ENCODE measurements at regions not wholly inside any gene's neighbourhood (a gene's known extent, or its start where the extent isn't known, plus 50 kb on each side); places are given as distances from the start of the nearest gene placed in this dataset.

GRCh38 chr10:83754857-83755256, 384.5 kb upstream of the GHITM start:
- POLR2A ChIA-PET (ENCODE audit: unreplicated experiment), result no interaction called here
- CTCF ChIA-PET, result no interaction called here

GRCh38 chr10:83760142-83760541, 379.2 kb upstream of the GHITM start:
- no peak for DNase-seq
- intact Hi-C loops (cut with micrococcal nuclease), result no loop called here
- no peak overlapping the region for H3K9ac ChIP-seq (ENCODE audit: low read length)
- no peak overlapping the region for H2AFZ ChIP-seq (ENCODE audit: low read length)
- no peak for ATAC-seq
- H3K9me2 ChIP-seq (replicated peaks; ENCODE audit: low read length), result no peaks in the 10 kb centered on the region
- H4K20me1 ChIP-seq (ENCODE audit: low read length), result no peaks in the 10 kb centered on the region
- no peak overlapping the region for H3K4me2 ChIP-seq (ENCODE audit: low read length)
- no peaks in the 10 kb centered on the region for H3K27me3 ChIP-seq (ENCODE audit: low read length)
- ChIA-PET CTCF (no interaction called here), POLR2A (ENCODE audit: unreplicated experiment) (no interaction called here)
- H3K4me3 ChIP-seq (ENCODE audit: low read length), result no peak overlapping the region
- no peaks in the 10 kb centered on the region for H3F3A ChIP-seq (ENCODE audit: low read length, unreplicated experiment)
- BruUV-seq (replicated peaks), result no TSS peak
- H3K4me1 ChIP-seq (ENCODE audit: insufficient read depth, low read length), result no peaks in the 10 kb centered on the region
- H3K9me3 ChIP-seq (ENCODE audit: low read length), result no peaks in the 10 kb centered on the region
- no peaks in the 10 kb centered on the region for H3K36me3 ChIP-seq (ENCODE audit: low read depth, low read length)
- H3K27ac ChIP-seq (ENCODE audit: low read length), result no peak overlapping the region
- no peaks in the 10 kb centered on the region for H3K79me2 ChIP-seq (ENCODE audit: low read length)
- TF ChIP-seq CTCF (conservative IDR thresholded peaks at IDR 0.05; ENCODE audit: low read depth, low read length), result no peak
- no peak for TF ChIP-seq EZH2 (IDR thresholded peaks at IDR 0.05; ENCODE audit: low read length, unreplicated experiment)
- no peak for TF ChIP-seq EZH2phosphoT487 (IDR thresholded peaks at IDR 0.05; ENCODE audit: borderline replicate concordance, low read length)

More at GRCh38 chr10:83754857-83755256, 384.5 kb upstream of the GHITM start:
- Histone ChIP-seq H3K9ac (ENCODE audit: low read length) (no peak overlapping the region), H3K4me1 (ENCODE audit: insufficient read depth, low read length) (no peaks in the 10 kb centered on the region), H3K36me3 (ENCODE audit: low read depth, low read length) (no peaks in the 10 kb centered on the region), H3K79me2 (ENCODE audit: low read length) (no peaks in the 10 kb centered on the region), H2AFZ (ENCODE audit: low read length) (no peak overlapping the region), H3F3A (ENCODE audit: low read length, unreplicated experiment) (no peaks in the 10 kb centered on the region), H3K9me3 (ENCODE audit: low read length) (no peaks in the 10 kb centered on the region), H4K20me1 (ENCODE audit: low read length) (no peaks in the 10 kb centered on the region), H3K4me2 (ENCODE audit: low read length) (no peak overlapping the region), H3K27me3 (ENCODE audit: low read length) (no peaks in the 10 kb centered on the region), H3K4me3 (ENCODE audit: low read length) (no peak overlapping the region), H3K9me2 (replicated peaks; ENCODE audit: low read length) (no peaks in the 10 kb centered on the region), H3K27ac (ENCODE audit: low read length) (no peak overlapping the region)
- no peak for ATAC-seq
- TF ChIP-seq CTCF (conservative IDR thresholded peaks at IDR 0.05; ENCODE audit: low read depth, low read length), result no peak
- TF ChIP-seq EZH2 (IDR thresholded peaks at IDR 0.05; ENCODE audit: low read length, unreplicated experiment), result no peak
- TF ChIP-seq EZH2phosphoT487 (IDR thresholded peaks at IDR 0.05; ENCODE audit: borderline replicate concordance, low read length), result no peak
- no TSS peak for BruUV-seq (replicated peaks)
- intact Hi-C loops (cut with micrococcal nuclease), result no loop called here
- no peak for DNase-seq

- no peak overlapping the region for H2AFZ ChIP-seq (ENCODE audit: low read length)
- H3K4me2 ChIP-seq (ENCODE audit: low read length), result no peak overlapping the region
- ChIA-PET CTCF (no interaction called here), POLR2A (ENCODE audit: unreplicated experiment) (no interaction called here)
- ATAC-seq, result no peak
- no peaks in the 10 kb centered on the region for H3K27me3 ChIP-seq (ENCODE audit: low read length)
- H3K36me3 ChIP-seq (ENCODE audit: low read depth, low read length), result no peaks in the 10 kb centered on the region
- no peak overlapping the region for H3K27ac ChIP-seq (ENCODE audit: low read length)
- no peak overlapping the region for H3K4me3 ChIP-seq (ENCODE audit: low read length)
- BruUV-seq (replicated peaks), result no TSS peak
- H3K9me2 ChIP-seq (replicated peaks; ENCODE audit: low read length), result no peaks in the 10 kb centered on the region
- TF ChIP-seq EZH2 (IDR thresholded peaks at IDR 0.05; ENCODE audit: low read length, unreplicated experiment), result no peak
- TF ChIP-seq CTCF (conservative IDR thresholded peaks at IDR 0.05; ENCODE audit: low read depth, low read length), result no peak
- no peak for TF ChIP-seq EZH2phosphoT487 (IDR thresholded peaks at IDR 0.05; ENCODE audit: borderline replicate concordance, low read length)
- H4K20me1 ChIP-seq (ENCODE audit: low read length), result no peaks in the 10 kb centered on the region
- H3K9me3 ChIP-seq (ENCODE audit: low read length), result no peaks in the 10 kb centered on the region
- no peak overlapping the region for H3K9ac ChIP-seq (ENCODE audit: low read length)
- no peaks in the 10 kb centered on the region for H3F3A ChIP-seq (ENCODE audit: low read length, unreplicated experiment)
- no peaks in the 10 kb centered on the region for H3K4me1 ChIP-seq (ENCODE audit: insufficient read depth, low read length)
- no peak for DNase-seq
- intact Hi-C loops (cut with micrococcal nuclease), result no loop called here
- no peaks in the 10 kb centered on the region for H3K79me2 ChIP-seq (ENCODE audit: low read length)
Measured at GRCh38 chr10:83764666-83765065, 374.6 kb upstream of the GHITM start.

Data from PC-3 (cell line).